DND-41 (cell line): ENCODE measurements at regions not wholly inside any gene's neighbourhood (a gene's known extent, or its start where the extent isn't known, plus 50 kb on each side); places are given as distances from the start of the nearest gene placed in this dataset.

ENCODE experiments used
- ATAC-seq: fragments of 200-7000 bp; cut with Tn5 transposase; 3 replicates; pipeline ENCODE4 v1.9.1; 2021; ENCODE audit warnings: low read depth; ENCODE audit not compliant: insufficient read depth
- DNase-seq: peaks from one replicate; pipeline ENCODE4 v3.0.0-alpha.2; 2020
- H2AFZ ChIP-seq: 2 replicates; pipeline ENCODE4 v1.6.0; 2012; ENCODE audit warnings: low read depth, low read length
- H3K27ac ChIP-seq: 2 replicates; pipeline ENCODE4 v1.5.1; 2012; ENCODE audit warnings: low read length, inconsistent platforms
- H3K27me3 ChIP-seq: fragments of 200-600 bp; sonication (generic); 2 replicates; pipeline ENCODE4 v1.6.0; 2012; ENCODE audit warnings: low read length, mild to moderate bottlenecking, inconsistent platforms; ENCODE audit not compliant: insufficient read depth, poor library complexity
- H3K36me3 ChIP-seq: 2 replicates; pipeline ENCODE4 v1.5.1; 2012; ENCODE audit warnings: low read length, inconsistent platforms; ENCODE audit not compliant: insufficient read depth
- H3K4me1 ChIP-seq: 2 replicates; pipeline ENCODE4 v1.5.1; 2012; ENCODE audit warnings: mild to moderate bottlenecking, low read length; ENCODE audit not compliant: insufficient read depth
- H3K4me2 ChIP-seq: 2 replicates; pipeline ENCODE4 v1.6.0; 2012; ENCODE audit warnings: mild to moderate bottlenecking, moderate library complexity, low read length, inconsistent platforms; ENCODE audit not compliant: insufficient read depth
- H3K4me3 ChIP-seq, 2 experiments: fragments of 200-600 bp in 1 of 2; shearing (Covaris generic) in 1 of 2; 2 replicates each; pipeline ENCODE4 v1.5.1; 2012 to 2016; ENCODE audit warnings: inconsistent platforms in 2 of 2, low read length in 2 of 2, mild to moderate bottlenecking in 2 of 2, low read depth in 1 of 2, moderate library complexity in 1 of 2
- H3K79me2 ChIP-seq: 2 replicates; pipeline ENCODE4 v1.6.0; 2012; ENCODE audit warnings: low read length, inconsistent platforms; ENCODE audit not compliant: insufficient read depth
- H3K9ac ChIP-seq: 2 replicates; pipeline ENCODE4 v1.6.0; 2012; ENCODE audit warnings: low read depth, mild to moderate bottlenecking, inconsistent platforms, low read length, moderate library complexity
- H3K9me3 ChIP-seq: 2 replicates; pipeline ENCODE4 v1.5.1; 2012; ENCODE audit warnings: low read length, moderate library complexity, mild to moderate bottlenecking, inconsistent platforms; ENCODE audit not compliant: insufficient read depth, severe bottlenecking
- H4K20me1 ChIP-seq: 2 replicates; pipeline ENCODE4 v1.6.0; 2012; ENCODE audit warnings: low read length; ENCODE audit not compliant: insufficient read depth
- CTCF ChIP-seq: IDR thresholded peaks from 2 replicates; pipeline ENCODE4 v1.5.1; 2012; ENCODE audit warnings: borderline replicate concordance, low read length, moderate library complexity, mild to moderate bottlenecking; ENCODE audit not compliant: poor library complexity, severe bottlenecking; ENCODE audit errors: extremely low read depth
- EZH2 ChIP-seq: IDR thresholded peaks from 3 replicates; pipeline ENCODE4 v1.6.1; 2012; ENCODE audit warnings: borderline replicate concordance, low read depth, mild to moderate bottlenecking, moderate library complexity, low read length, inconsistent platforms; ENCODE audit not compliant: severe bottlenecking

- Histone ChIP-seq H4K20me1 (no peaks in the 10 kb centered on the region), H3K4me2 (no peak overlapping the region), H3K27me3 (no peaks in the 10 kb centered on the region), H2AFZ (no peak overlapping the region), H3K9ac (no peak overlapping the region), H3K79me2 (no peaks in the 10 kb centered on the region), H3K4me1 (no peaks in the 10 kb centered on the region), H3K27ac (no peak overlapping the region), H3K4me3 (no peak overlapping the region), H3K36me3 (no peaks in the 10 kb centered on the region), H3K9me3 (no peaks in the 10 kb centered on the region)
- ATAC-seq (no peak), DNase-seq (no peak)
- TF ChIP-seq EZH2 = no peak
- TF ChIP-seq CTCF = no peak
Observed at GRCh38 chr13:58767566-58767965, 1136.0 kb downstream of the PCDH17 start.

- Histone ChIP-seq H3K4me3 (no peak overlapping the region), H3K9me3 (no peaks in the 10 kb centered on the region), H3K27ac (no peak overlapping the region), H3K4me1 (no peaks in the 10 kb centered on the region), H3K9ac (no peak overlapping the region), H3K4me2 (no peak overlapping the region), H3K36me3 (no peaks in the 10 kb centered on the region), H3K27me3 (no peaks in the 10 kb centered on the region), H2AFZ (no peak overlapping the region), H4K20me1 (no peaks in the 10 kb centered on the region), H3K79me2 (no peaks in the 10 kb centered on the region)
- DNase-seq = no peak
- no peak for TF ChIP-seq EZH2
- TF ChIP-seq CTCF = no peak
- ATAC-seq = no peak
Observed at GRCh38 chr13:58773280-58773859, 1141.8 kb downstream of the PCDH17 start.

GRCh38 chr13:58782736-58783135 lies 1151.2 kb downstream of the PCDH17 start:
- Histone ChIP-seq H3K79me2 (no peaks in the 10 kb centered on the region), H3K4me2 (no peak overlapping the region), H3K4me3 (no peak overlapping the region), H3K9ac (no peak overlapping the region), H4K20me1 (no peaks in the 10 kb centered on the region), H2AFZ (no peak overlapping the region), H3K27me3 (no peaks in the 10 kb centered on the region), H3K4me1 (no peaks in the 10 kb centered on the region), H3K36me3 (no peaks in the 10 kb centered on the region), H3K9me3 (no peaks in the 10 kb centered on the region), H3K27ac (no peak overlapping the region)
- ATAC-seq = no peak
- TF ChIP-seq EZH2 (no peak), CTCF (no peak)
- DNase-seq = no peak

- no peak for TF ChIP-seq EZH2
- no peak for TF ChIP-seq CTCF
- no peak overlapping the region for H3K9ac ChIP-seq
- H3K27me3 ChIP-seq = no peaks in the 10 kb centered on the region
- H3K4me2 ChIP-seq = no peak overlapping the region
- no peak overlapping the region for H3K4me3 ChIP-seq
- no peaks in the 10 kb centered on the region for H4K20me1 ChIP-seq
- H3K79me2 ChIP-seq = no peaks in the 10 kb centered on the region
- no peaks in the 10 kb centered on the region for H3K36me3 ChIP-seq
- DNase-seq = no peak
- no peak for ATAC-seq
- no peaks in the 10 kb centered on the region for H3K9me3 ChIP-seq
- H2AFZ ChIP-seq = no peak overlapping the region
- H3K4me1 ChIP-seq = no peaks in the 10 kb centered on the region
- H3K27ac ChIP-seq = no peak overlapping the region
Observed at GRCh38 chr13:58792854-58793253, 1161.3 kb downstream of the PCDH17 start.
